B cell (primary cell): ENCODE measurements at regions not wholly inside any gene's neighbourhood (a gene's known extent, or its start where the extent isn't known, plus 50 kb on each side); places are given as distances from the start of the nearest gene placed in this dataset.

Experiments
- ATAC-seq: fragments of 200-7000 bp; cut with Tn5 transposase; one replicate; pipeline ENCODE4 v1.10.0; 2021; ENCODE audit warnings: low read depth, mild to moderate bottlenecking, moderate number of reproducible peaks, moderate library complexity
- CTCF ChIA-PET: fragments of 350-600 bp; sonication (Branson Sonifier 250); formaldehyde crosslinking; loops from one replicate; lab custom pipeline; 2021; ENCODE audit warnings: antibody characterized with exemption, inconsistent platforms; lab: Charles Lee
- POLR2A ChIA-PET: fragments of 350-600 bp; sonication (Branson Sonifier 250); formaldehyde crosslinking; loops from one replicate; lab custom pipeline; 2021; ENCODE audit warnings: antibody characterized with exemption; lab: Charles Lee
- DNase-seq: peaks from one replicate; pipeline ENCODE4 v3.0.0; 2013
- H2AFZ ChIP-seq: 2 replicates; pipeline ENCODE4 v1.6.1; 2012; ENCODE audit warnings: mild to moderate bottlenecking, low read depth, low read length; ENCODE audit not compliant: insufficient read depth, poor library complexity, severe bottlenecking
- H3K27ac ChIP-seq, 2 donors: 1 replicate in 1 of 2; 2 replicates in 1 of 2; pipeline ENCODE4 v1.5.1; 2012 to 2013; ENCODE audit warnings: low read length in 2 of 2, mild to moderate bottlenecking in 2 of 2, moderate library complexity in 1 of 2
- H3K27me3 ChIP-seq, 4 experiments: fragments of 200-600 bp in 1 of 4; sonication (generic) in 1 of 4; replicated peaks in 1 of 4; 1 replicate in 2 of 4; 2 replicates in 2 of 4; pipeline versions ENCODE4 v1.6.1 to v1.7.0; 2013 to 2016; ENCODE audit warnings: low read length in 3 of 4, mild to moderate bottlenecking in 2 of 4, mixed read lengths in 1 of 4, moderate library complexity in 1 of 4; ENCODE audit not compliant: insufficient read depth in 4 of 4, control insufficient read depth in 3 of 4; ENCODE audit errors: control extremely low read depth in 1 of 4
- H3K36me3 ChIP-seq, 2 experiments: replicated peaks in 1 of 2; 1 replicate in 1 of 2; 2 replicates in 1 of 2; pipeline versions ENCODE4 v1.6.1 to v1.7.1; 2013; ENCODE audit warnings: low read length in 1 of 2; ENCODE audit not compliant: insufficient read depth in 2 of 2, control insufficient read depth in 1 of 2; ENCODE audit errors: control extremely low read depth in 1 of 2, extremely low read depth in 1 of 2
- H3K4me1 ChIP-seq, 2 donors: fragments of 200-600 bp in 1 of 2; sonication (generic) in 1 of 2; 1 replicate in 1 of 2; 2 replicates in 1 of 2; pipeline versions ENCODE4 v1.5.1 to v1.6.1; 2013 to 2017; ENCODE audit warnings: low read length in 2 of 2; ENCODE audit not compliant: control insufficient read depth in 2 of 2, insufficient read depth in 2 of 2
- H3K4me2 ChIP-seq: replicated peaks from 2 replicates; pipeline ENCODE3; 2012; ENCODE audit warnings: mild to moderate bottlenecking, low read depth, low read length; ENCODE audit not compliant: poor library complexity, severe bottlenecking
- H3K4me3 ChIP-seq, 5 experiments: fragments of 200-600 bp in 1 of 5; sonication (generic) in 1 of 5; 1 replicate in 3 of 5; 2 replicates in 2 of 5; pipeline versions ENCODE4 v1.5.1 to v1.7.0; 2011 to 2016; ENCODE audit warnings: low read length in 4 of 5, mild to moderate bottlenecking in 4 of 5, low read depth in 2 of 5, control low read depth in 1 of 5, moderate library complexity in 1 of 5; ENCODE audit not compliant: insufficient read depth in 1 of 5; ENCODE audit errors: control extremely low read depth in 1 of 5, extremely low read depth in 1 of 5
- H3K79me2 ChIP-seq: fragments of 200-600 bp; sonication (generic); one replicate; pipeline ENCODE4 v1.6.0; 2016; ENCODE audit warnings: low read length; ENCODE audit not compliant: control insufficient read depth, insufficient read depth
- H3K9ac ChIP-seq: fragments of 200-600 bp; sonication (generic); 2 replicates; pipeline ENCODE4 v1.6.1; 2017; ENCODE audit warnings: mild to moderate bottlenecking, low read length, moderate library complexity
- H3K9me3 ChIP-seq, 3 donors: one replicate each; pipeline versions ENCODE4 v1.6.1 to v1.7.1; 2013; ENCODE audit warnings: low read length in 2 of 3; ENCODE audit not compliant: control insufficient read depth in 2 of 3, insufficient read depth in 1 of 3; ENCODE audit errors: control extremely low read depth in 1 of 3
- H4K20me1 ChIP-seq: 2 replicates; pipeline ENCODE4 v1.6.0; 2012; ENCODE audit warnings: mild to moderate bottlenecking, low read length; ENCODE audit not compliant: insufficient read depth, control insufficient read depth, poor library complexity, severe bottlenecking
- H3K27ac Mint-ChIP-seq: one replicate; pipeline ENCODE4 v1.8.0; 2021; ENCODE audit warnings: mixed read lengths
- H3K27me3 Mint-ChIP-seq: one replicate; pipeline ENCODE4 v1.8.0; 2021; ENCODE audit warnings: mixed read lengths
- H3K4me1 Mint-ChIP-seq: one replicate; pipeline ENCODE4 v1.8.0; 2021; ENCODE audit warnings: mixed read lengths
- H3K4me3 Mint-ChIP-seq: one replicate; pipeline ENCODE4 v1.8.0; 2021; ENCODE audit warnings: mixed read lengths
- H3K9me3 Mint-ChIP-seq: one replicate; pipeline ENCODE4 v1.8.0; 2022; ENCODE audit warnings: mixed read lengths; ENCODE audit not compliant: insufficient read depth
- CTCF ChIP-seq: fragments of 200-600 bp; IDR thresholded peaks from one replicate; pipeline ENCODE4 v1.8.0; 2022; ENCODE audit warnings: antibody characterized with exemption, mild to moderate bottlenecking
- EZH2 ChIP-seq: IDR thresholded peaks from 2 replicates; pipeline ENCODE4 v1.6.1; 2012; ENCODE audit warnings: borderline replicate concordance, low read depth, mild to moderate bottlenecking, moderate library complexity, low read length; ENCODE audit not compliant: insufficient read depth, poor library complexity, severe bottlenecking
- WGBS: methylation state at CpG from one replicate; pipeline ENCODE4 v1.1.5; 2013; ENCODE audit warnings: missing lambda C conversion rate; ENCODE audit not compliant: insufficient coverage; 5-methylcytosine and 5-hydroxymethylcytosine counted together
- intact Hi-C: fragments of 100-400 bp; cut with micrococcal nuclease; formaldehyde crosslinking; loops from one replicate; pipeline ENCODE4 v1.10.0; 2022

GRCh38 chr6:170080828-170081371 lies 210.0 kb downstream of the DLL1 start:
- intact Hi-C loops: loop anchor here (10.0 kb wide), 1 partner anchor 126 kb away; no protein-coding TSS in a partner anchor
- no peak overlapping the region for H2AFZ ChIP-seq
- H3K4me1 Mint-ChIP-seq: no peaks in the 10 kb centered on the region
- no peaks in the 10 kb centered on the region for H3K79me2 ChIP-seq
- no peak for ATAC-seq
- DNase-seq: no peak
- ChIA-PET POLR2A (no interaction called here), CTCF (no interaction called here)
- no peak for TF ChIP-seq EZH2
- TF ChIP-seq CTCF: no peak
- peaks cover 0 to 3% (median 0%) of the 10 kb centered on the region in 3 donors for H3K9me3 ChIP-seq
- H3K4me2 ChIP-seq: no peak overlapping the region
- no peak overlapping the region for H3K27ac Mint-ChIP-seq
- H3K9me3 Mint-ChIP-seq: peaks cover 4% of the 10 kb centered on the region
- no peak overlapping the region for H3K9ac ChIP-seq
- no peak overlapping the region for H3K4me3 Mint-ChIP-seq
- H3K27ac ChIP-seq: no peak overlapping the region
- peaks cover 4% of the 10 kb centered on the region for H3K27me3 Mint-ChIP-seq
- no peaks in the 10 kb centered on the region for H3K4me1 ChIP-seq
- no peaks in the 10 kb centered on the region for H3K36me3 ChIP-seq
- WGBS: 95% methylated on average over 20 of the region's 26 CpGs
- H3K27me3 ChIP-seq: no peaks in the 10 kb centered on the region
- no peaks in the 10 kb centered on the region for H4K20me1 ChIP-seq
- H3K4me3 ChIP-seq: no peak overlapping the region

GRCh38 chr6:170080169-170080827 lies 210.6 kb downstream of the DLL1 start:
- TF ChIP-seq CTCF (no peak), EZH2 (no peak)
- peaks cover 0 to 3% (median 0%) of the 10 kb centered on the region in 3 donors for H3K9me3 ChIP-seq
- Mint-ChIP-seq H3K4me1 (no peaks in the 10 kb centered on the region), H3K9me3 (peaks cover 4% of the 10 kb centered on the region), H3K27me3 (peaks cover 4% of the 10 kb centered on the region), H3K4me3 (no peak overlapping the region), H3K27ac (no peak overlapping the region)
- no peak overlapping the region for H3K27ac ChIP-seq
- DNase-seq: no peak
- H3K9ac ChIP-seq: no peak overlapping the region
- no peak overlapping the region for H3K4me2 ChIP-seq
- H4K20me1 ChIP-seq: no peaks in the 10 kb centered on the region
- CTCF ChIA-PET: no interaction called here
- no peaks in the 10 kb centered on the region for H3K79me2 ChIP-seq
- POLR2A ChIA-PET: no interaction called here
- intact Hi-C loops: loop anchor here (10.0 kb wide), 1 partner anchor 125 kb away; no protein-coding TSS in a partner anchor
- H3K4me1 ChIP-seq: no peaks in the 10 kb centered on the region
- H3K27me3 ChIP-seq: no peaks in the 10 kb centered on the region
- 86% methylated on average over 23 of the region's 24 CpGs for WGBS
- no peak overlapping the region for H3K4me3 ChIP-seq
- ATAC-seq: no peak
- no peaks in the 10 kb centered on the region for H3K36me3 ChIP-seq
- H2AFZ ChIP-seq: no peak overlapping the region
